ENCODE measurements at regions not wholly inside any gene's neighbourhood (a gene's known extent, or its start where the extent isn't known, plus 50 kb on each side); places are given as distances from the start of the nearest gene placed in this dataset.

DNA sequence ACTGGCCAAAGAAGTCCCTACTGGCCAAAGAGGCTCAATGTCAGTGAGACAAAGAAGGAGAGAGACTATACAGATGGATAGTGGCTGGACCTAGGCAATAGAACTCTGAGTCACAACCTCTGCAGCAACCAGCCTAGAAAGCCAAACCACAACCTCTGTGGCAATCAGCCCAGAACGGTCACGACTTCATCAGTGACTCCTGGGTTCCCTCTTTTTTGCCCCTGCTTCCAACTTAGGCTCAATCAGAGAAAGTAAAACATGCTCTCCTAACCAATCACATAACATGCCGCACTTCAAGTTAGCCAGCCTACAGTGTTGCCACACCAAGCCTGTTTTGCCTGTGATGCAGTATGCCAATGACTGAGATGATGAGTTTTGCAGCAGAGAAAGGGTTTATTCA is 203.4 kb downstream of the ANAPC10 start:
- H2AFZ ChIP-seq (ENCODE audit: low read depth, low read length): no peak overlapping the region
- no peaks in the 10 kb centered on the region for H3K27me3 ChIP-seq (ENCODE audit: insufficient read depth, low read length)
- H3K36me3 Mint-ChIP-seq (ENCODE audit: low read depth, unreplicated experiment): no peaks in the 10 kb centered on the region
- no peak overlapping the region for H3K27ac ChIP-seq (ENCODE audit: low read depth, low read length)
- TF ChIP-seq EZH2 (IDR thresholded peaks at IDR 0.05; ENCODE audit: insufficient read depth, low read length): no peak
- TF ChIP-seq, protein P1, sequence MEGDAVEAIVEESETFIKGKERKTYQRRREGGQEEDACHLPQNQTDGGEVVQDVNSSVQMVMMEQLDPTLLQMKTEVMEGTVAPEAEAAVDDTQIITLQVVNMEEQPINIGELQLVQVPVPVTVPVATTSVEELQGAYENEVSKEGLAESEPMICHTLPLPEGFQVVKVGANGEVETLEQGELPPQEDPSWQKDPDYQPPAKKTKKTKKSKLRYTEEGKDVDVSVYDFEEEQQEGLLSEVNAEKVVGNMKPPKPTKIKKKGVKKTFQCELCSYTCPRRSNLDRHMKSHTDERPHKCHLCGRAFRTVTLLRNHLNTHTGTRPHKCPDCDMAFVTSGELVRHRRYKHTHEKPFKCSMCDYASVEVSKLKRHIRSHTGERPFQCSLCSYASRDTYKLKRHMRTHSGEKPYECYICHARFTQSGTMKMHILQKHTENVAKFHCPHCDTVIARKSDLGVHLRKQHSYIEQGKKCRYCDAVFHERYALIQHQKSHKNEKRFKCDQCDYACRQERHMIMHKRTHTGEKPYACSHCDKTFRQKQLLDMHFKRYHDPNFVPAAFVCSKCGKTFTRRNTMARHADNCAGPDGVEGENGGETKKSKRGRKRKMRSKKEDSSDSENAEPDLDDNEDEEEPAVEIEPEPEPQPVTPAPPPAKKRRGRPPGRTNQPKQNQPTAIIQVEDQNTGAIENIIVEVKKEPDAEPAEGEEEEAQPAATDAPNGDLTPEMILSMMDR (IDR thresholded peaks at IDR 0.05; ENCODE audit: insufficient read depth, low read depth, low read length): no peak
- FAIRE-seq: no peak
- no peaks in the 10 kb centered on the region for H3K36me3 ChIP-seq (ENCODE audit: insufficient read depth, low read length)
- DNase-seq (ENCODE audit: low read depth): peak; percentile 95
- H3K27me3 Mint-ChIP-seq (ENCODE audit: low read depth, unreplicated experiment): no peaks in the 10 kb centered on the region
- H3K9me3 Mint-ChIP-seq (ENCODE audit: unreplicated experiment): peaks cover 5% of the 10 kb centered on the region
- no peak overlapping the region for H3K27ac Mint-ChIP-seq (ENCODE audit: unreplicated experiment)
- H3K4me3 Mint-ChIP-seq (ENCODE audit: unreplicated experiment): no peak overlapping the region
- H3K9ac ChIP-seq (ENCODE audit: low read length): no peak overlapping the region
- H3K9me3 ChIP-seq (ENCODE audit: insufficient read depth, low read depth, low read length): no peaks in the 10 kb centered on the region
- H3K4me3 ChIP-seq (ENCODE audit: insufficient read depth, low read depth, low read length): no peak overlapping the region
- H3K79me2 ChIP-seq (ENCODE audit: insufficient read depth, low read length): no peaks in the 10 kb centered on the region
- H3K4me1 ChIP-seq (ENCODE audit: insufficient read depth, low read length): peaks cover 5% of the 10 kb centered on the region
- H3K4me2 ChIP-seq (ENCODE audit: low read length): no peak overlapping the region
- no peaks in the 10 kb centered on the region for H3K4me1 Mint-ChIP-seq (ENCODE audit: low read depth, unreplicated experiment)
- no peaks in the 10 kb centered on the region for H4K20me1 ChIP-seq (ENCODE audit: insufficient read depth, low read length)

DNA sequence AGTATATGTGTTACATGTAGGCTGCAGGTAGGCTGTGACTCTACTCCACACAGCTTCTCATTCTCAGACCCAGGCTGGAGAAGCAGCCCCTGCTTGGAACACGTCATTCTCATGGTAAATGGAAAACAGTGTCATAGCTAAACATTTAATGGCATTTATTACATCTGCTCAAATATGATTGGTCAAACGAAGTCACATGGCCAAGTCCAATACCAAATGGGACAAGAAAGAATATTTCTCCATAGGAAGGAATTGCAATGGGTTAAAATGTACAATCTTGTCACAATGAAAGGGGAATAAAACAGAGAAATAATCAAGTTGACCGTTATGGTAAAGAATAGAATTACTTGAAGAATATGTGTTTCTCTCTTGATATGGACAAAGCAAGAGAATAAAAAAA is 198.6 kb downstream of the ANAPC10 start:
- Histone ChIP-seq H3K4me1 (ENCODE audit: insufficient read depth, low read length) (peaks cover 11% of the 10 kb centered on the region), H3K4me2 (ENCODE audit: low read length) (no peak overlapping the region), H3K36me3 (ENCODE audit: insufficient read depth, low read length) (no peaks in the 10 kb centered on the region), H2AFZ (ENCODE audit: low read depth, low read length) (no peak overlapping the region), H3K27ac (ENCODE audit: low read depth, low read length) (no peak overlapping the region), H3K79me2 (ENCODE audit: insufficient read depth, low read length) (no peaks in the 10 kb centered on the region), H3K27me3 (ENCODE audit: insufficient read depth, low read length) (no peaks in the 10 kb centered on the region), H4K20me1 (ENCODE audit: insufficient read depth, low read length) (no peaks in the 10 kb centered on the region), H3K4me3 (ENCODE audit: insufficient read depth, low read depth, low read length) (no peak overlapping the region), H3K9me3 (ENCODE audit: insufficient read depth, low read depth, low read length) (no peaks in the 10 kb centered on the region), H3K9ac (ENCODE audit: low read length) (no peak overlapping the region)
- H3K4me3 Mint-ChIP-seq (ENCODE audit: unreplicated experiment): no peak overlapping the region
- H3K9me3 Mint-ChIP-seq (ENCODE audit: unreplicated experiment): peaks cover 7% of the 10 kb centered on the region
- no peak for DNase-seq (ENCODE audit: low read depth)
- no peak for FAIRE-seq
- no peak overlapping the region for H3K27ac Mint-ChIP-seq (ENCODE audit: unreplicated experiment)
- no peak for TF ChIP-seq EZH2 (IDR thresholded peaks at IDR 0.05; ENCODE audit: insufficient read depth, low read length)
- TF ChIP-seq, protein P1 (IDR thresholded peaks at IDR 0.05; ENCODE audit: insufficient read depth, low read depth, low read length): no peak
- H3K36me3 Mint-ChIP-seq (ENCODE audit: low read depth, unreplicated experiment): no peaks in the 10 kb centered on the region
- peaks cover 16% of the 10 kb centered on the region for H3K4me1 Mint-ChIP-seq (ENCODE audit: low read depth, unreplicated experiment)
- no peaks in the 10 kb centered on the region for H3K27me3 Mint-ChIP-seq (ENCODE audit: low read depth, unreplicated experiment)

GRCh38 chr4:144901141-144901540 is 196.9 kb downstream of the ANAPC10 start:
- Histone ChIP-seq H3K27ac (ENCODE audit: low read depth, low read length) (no peak overlapping the region), H3K4me3 (ENCODE audit: insufficient read depth, low read depth, low read length) (no peak overlapping the region), H4K20me1 (ENCODE audit: insufficient read depth, low read length) (no peaks in the 10 kb centered on the region), H3K9ac (ENCODE audit: low read length) (no peak overlapping the region), H3K79me2 (ENCODE audit: insufficient read depth, low read length) (no peaks in the 10 kb centered on the region), H3K27me3 (ENCODE audit: insufficient read depth, low read length) (no peaks in the 10 kb centered on the region), H3K4me1 (ENCODE audit: insufficient read depth, low read length) (peaks cover 19% of the 10 kb centered on the region), H2AFZ (ENCODE audit: low read depth, low read length) (no peak overlapping the region), H3K9me3 (ENCODE audit: insufficient read depth, low read depth, low read length) (no peaks in the 10 kb centered on the region), H3K4me2 (ENCODE audit: low read length) (no peak overlapping the region), H3K36me3 (ENCODE audit: insufficient read depth, low read length) (no peaks in the 10 kb centered on the region)
- FAIRE-seq (no peak), DNase-seq (ENCODE audit: low read depth) (no peak)
- no peaks in the 10 kb centered on the region for H3K27me3 Mint-ChIP-seq (ENCODE audit: low read depth, unreplicated experiment)
- no peak for TF ChIP-seq EZH2 (IDR thresholded peaks at IDR 0.05; ENCODE audit: insufficient read depth, low read length)
- TF ChIP-seq, protein P1 (IDR thresholded peaks at IDR 0.05; ENCODE audit: insufficient read depth, low read depth, low read length): no peak
- peaks cover 33% of the 10 kb centered on the region for H3K4me1 Mint-ChIP-seq (ENCODE audit: low read depth, unreplicated experiment)
- peaks cover 2% of the 10 kb centered on the region for H3K9me3 Mint-ChIP-seq (ENCODE audit: unreplicated experiment)
- no peaks in the 10 kb centered on the region for H3K36me3 Mint-ChIP-seq (ENCODE audit: low read depth, unreplicated experiment)
- H3K4me3 Mint-ChIP-seq (ENCODE audit: unreplicated experiment): no peak overlapping the region
- H3K27ac Mint-ChIP-seq (ENCODE audit: unreplicated experiment): no peak overlapping the region

Data from astrocyte (in vitro differentiated cells and primary cell).